Activated CD4-positive, alpha-beta T cell treated with anti-CD3 and anti-CD28 coated beads, Interleukin-2, amount 50 U/mL, for 16 hours (primary cell): ENCODE measurements at regions not wholly inside any gene's neighbourhood (a gene's known extent, or its start where the extent isn't known, plus 50 kb on each side); places are given as distances from the start of the nearest gene placed in this dataset.
"Not testable (repeated sequence)": the region's sequence is repeated elsewhere in the genome, so short reads cannot be mapped to it uniquely, and the experiment has no call there.

ENCODE experiments used
- DNase-seq: peaks from one replicate; pipeline ENCODE4 v3.0.0-alpha.2; 2020

- DNase-seq = no peak
These were observed 816.8 kb upstream of the CRIM1 start for GRCh38 chr2:35538796-35539195.

- DNase-seq = no peak
These were observed 824.9 kb upstream of the CRIM1 start for GRCh38 chr2:35530615-35531135.

GRCh38 chr2:35526741-35527140 is 828.8 kb upstream of the CRIM1 start:
- DNase-seq = no peak

GRCh38 chr2:35522450-35522849 is 833.1 kb upstream of the CRIM1 start:
- no peak for DNase-seq

- DNase-seq = no peak
These were observed 844.9 kb upstream of the CRIM1 start for GRCh38 chr2:35510636-35511035.

- no peak for DNase-seq
These were observed 847.0 kb upstream of the CRIM1 start for GRCh38 chr2:35508601-35509000.

GRCh38 chr2:35504419-35504818 is 851.2 kb upstream of the CRIM1 start:
- DNase-seq = no peak

- no peak for DNase-seq
These were observed 851.8 kb upstream of the CRIM1 start for GRCh38 chr2:35503738-35504199.

- no peak for DNase-seq
These were observed 852.3 kb upstream of the CRIM1 start for GRCh38 chr2:35503311-35503710.

- DNase-seq = no peak
These were observed 854.5 kb upstream of the CRIM1 start for GRCh38 chr2:35501076-35501475.

- no peak for DNase-seq
These were observed 859.6 kb upstream of the CRIM1 start for GRCh38 chr2:35496022-35496421.

- DNase-seq = no peak
These were observed 860.4 kb upstream of the CRIM1 start for GRCh38 chr2:35495182-35495581.

- not testable (repeated sequence) for DNase-seq
These were observed 877.5 kb upstream of the CRIM1 start for GRCh38 chr2:35478121-35478520.

- no peak for DNase-seq
These were observed 887.3 kb upstream of the CRIM1 start for GRCh38 chr2:35468245-35468644.

GRCh38 chr2:35463805-35464596 is 891.6 kb upstream of the CRIM1 start:
- no peak for DNase-seq

- DNase-seq = no peak
These were observed 893.2 kb upstream of the CRIM1 start for GRCh38 chr2:35462226-35462998.

GRCh38 chr2:35461406-35461805 is 894.2 kb upstream of the CRIM1 start:
- no peak for DNase-seq

- no peak for DNase-seq
These were observed 900.5 kb upstream of the CRIM1 start for GRCh38 chr2:35454966-35455638.

- DNase-seq = no peak
These were observed 907.8 kb upstream of the CRIM1 start for GRCh38 chr2:35447821-35448220.

GRCh38 chr2:35447215-35447614 is 908.4 kb upstream of the CRIM1 start:
- DNase-seq = no peak

GRCh38 chr2:35443087-35443486 is 912.5 kb upstream of the CRIM1 start:
- DNase-seq = no peak

GRCh38 chr2:35441575-35441974 is 914.0 kb upstream of the CRIM1 start:
- not testable (repeated sequence) for DNase-seq

- not testable (repeated sequence) for DNase-seq
These were observed 915.3 kb upstream of the CRIM1 start for GRCh38 chr2:35440308-35440707.
